ENCODE measurements at regions not wholly inside any gene's neighbourhood (a gene's known extent, or its start where the extent isn't known, plus 50 kb on each side); places are given as distances from the start of the nearest gene placed in this dataset.

DNA sequence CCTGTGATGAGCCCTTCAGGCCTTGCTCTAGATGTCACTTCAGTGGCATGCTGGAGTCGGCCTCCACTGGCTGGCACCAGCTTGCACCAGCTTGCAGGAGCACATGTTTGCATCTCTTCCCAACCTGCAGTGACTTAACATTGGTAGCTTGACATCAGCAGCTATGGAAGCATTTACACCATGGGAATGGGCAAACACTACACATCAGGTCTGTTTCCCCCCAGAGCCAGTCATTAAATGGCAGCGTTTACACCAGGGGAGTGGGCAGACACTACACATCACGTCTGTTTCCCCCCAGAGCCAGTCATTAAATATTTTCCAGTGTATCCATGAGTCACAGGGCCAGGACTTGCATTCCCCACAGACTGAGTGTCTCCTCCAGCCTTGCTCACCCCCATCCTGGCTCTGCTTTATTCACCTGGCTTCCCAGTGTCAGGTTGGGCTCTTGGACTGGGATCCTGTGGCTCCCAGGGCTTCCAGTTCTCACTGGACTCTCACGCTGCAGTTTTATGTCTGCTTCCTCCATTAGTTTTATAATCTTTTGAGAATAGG is 51.6 kb upstream of the VRK1 start:
- H3K4me1 ChIP-seq (ENCODE audit: insufficient read depth, low read length) = no peaks in the 10 kb centered on the region
- Mint-ChIP-seq H3K9me3 (peaks cover 0 to 6% of the 10 kb centered on the region in 2 experiments; a peak in 1 of 5 replicates), H3K27me3 (ENCODE audit: low read depth) (peaks cover 38% of the 10 kb centered on the region), H3K4me3 (no peak overlapping the region), H3K36me3 (ENCODE audit: insufficient read depth in 1 of 3, low read depth in 3 of 3) (no peaks in the 10 kb centered on the region), H3K27ac (no peak overlapping the region), H3K4me1 (peaks cover 7 to 12% of the 10 kb centered on the region in 2 experiments)
- no peaks in the 10 kb centered on the region for H4K20me1 ChIP-seq (ENCODE audit: control insufficient read depth, insufficient read depth, insufficient read length)
- H2BK12ac ChIP-seq (ENCODE audit: insufficient read length, low read depth, low read length) = no peak overlapping the region
- H3T11ph ChIP-seq (ENCODE audit: low read length) = no peak overlapping the region
- no peak for DNase-seq
- TF ChIP-seq, protein P1, sequence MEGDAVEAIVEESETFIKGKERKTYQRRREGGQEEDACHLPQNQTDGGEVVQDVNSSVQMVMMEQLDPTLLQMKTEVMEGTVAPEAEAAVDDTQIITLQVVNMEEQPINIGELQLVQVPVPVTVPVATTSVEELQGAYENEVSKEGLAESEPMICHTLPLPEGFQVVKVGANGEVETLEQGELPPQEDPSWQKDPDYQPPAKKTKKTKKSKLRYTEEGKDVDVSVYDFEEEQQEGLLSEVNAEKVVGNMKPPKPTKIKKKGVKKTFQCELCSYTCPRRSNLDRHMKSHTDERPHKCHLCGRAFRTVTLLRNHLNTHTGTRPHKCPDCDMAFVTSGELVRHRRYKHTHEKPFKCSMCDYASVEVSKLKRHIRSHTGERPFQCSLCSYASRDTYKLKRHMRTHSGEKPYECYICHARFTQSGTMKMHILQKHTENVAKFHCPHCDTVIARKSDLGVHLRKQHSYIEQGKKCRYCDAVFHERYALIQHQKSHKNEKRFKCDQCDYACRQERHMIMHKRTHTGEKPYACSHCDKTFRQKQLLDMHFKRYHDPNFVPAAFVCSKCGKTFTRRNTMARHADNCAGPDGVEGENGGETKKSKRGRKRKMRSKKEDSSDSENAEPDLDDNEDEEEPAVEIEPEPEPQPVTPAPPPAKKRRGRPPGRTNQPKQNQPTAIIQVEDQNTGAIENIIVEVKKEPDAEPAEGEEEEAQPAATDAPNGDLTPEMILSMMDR (conservative IDR thresholded peaks at IDR 0.05) = no peak
- H3K4me2 ChIP-seq (ENCODE audit: insufficient read depth, insufficient read length, low read length) = no peak overlapping the region
- H3K18ac ChIP-seq (ENCODE audit: insufficient read length, low read depth, low read length) = no peak overlapping the region
- no peaks in the 10 kb centered on the region for H3K23me2 ChIP-seq (ENCODE audit: insufficient read length, low read depth, low read length, poor library complexity, severe bottlenecking)
- H2BK120ac ChIP-seq (ENCODE audit: low read depth, low read length, poor library complexity, severe bottlenecking) = no peak overlapping the region
- H4K8ac ChIP-seq (replicated peaks; ENCODE audit: insufficient read length, low read depth, low read length) = no peak overlapping the region
- no peak overlapping the region for H2BK5ac ChIP-seq (ENCODE audit: insufficient read length, low read length)
- H3K14ac ChIP-seq (ENCODE audit: insufficient read depth, low read length) = no peak overlapping the region
- no peaks in the 10 kb centered on the region for H3K79me2 ChIP-seq (ENCODE audit: insufficient read depth, low read length)
- no CpG with 5 or more reads among the region's 4 CpGs for WGBS (ENCODE audit: extremely low coverage, insufficient read length, low lambda C conversion rate)
- H3K27me3 ChIP-seq (ENCODE audit: insufficient read depth, low read length) = no peaks in the 10 kb centered on the region
- no peak overlapping the region for H3K56ac ChIP-seq (ENCODE audit: insufficient read length, low read depth, low read length)
- H4K5ac ChIP-seq (ENCODE audit: insufficient read length, low read depth, low read length) = no peak overlapping the region
- H2BK20ac ChIP-seq (ENCODE audit: low read depth, low read length, poor library complexity, severe bottlenecking) = no peak overlapping the region
- no peaks in the 10 kb centered on the region for H3K9me3 ChIP-seq (ENCODE audit: control insufficient read depth, low read depth, low read length)
- no peak overlapping the region for H3K9ac ChIP-seq (ENCODE audit: extremely low read depth, insufficient read length, low read length)
- H2BK15ac ChIP-seq (ENCODE audit: low read depth, low read length) = no peak overlapping the region
- H4K91ac ChIP-seq (ENCODE audit: insufficient read length, low read depth, low read length) = no peak overlapping the region
- no peak overlapping the region for H3K23ac ChIP-seq (ENCODE audit: insufficient read length, low read depth, low read length)
- no peak overlapping the region for H2AFZ ChIP-seq (ENCODE audit: low read length)
- no peak overlapping the region for H3K4ac ChIP-seq (ENCODE audit: low read depth, low read length)
- no peak overlapping the region for H2AK5ac ChIP-seq (ENCODE audit: insufficient read length, low read length)
- H3K79me1 ChIP-seq (ENCODE audit: insufficient read depth, low read depth, low read length, poor library complexity, severe bottlenecking) = no peaks in the 10 kb centered on the region
- H3K27ac ChIP-seq (ENCODE audit: insufficient read length, low read depth, low read length) = no peak overlapping the region

All from H9 (cell line).